ENCODE measurements at regions not wholly inside any gene's neighbourhood (a gene's known extent, or its start where the extent isn't known, plus 50 kb on each side); places are given as distances from the start of the nearest gene placed in this dataset.

DNA sequence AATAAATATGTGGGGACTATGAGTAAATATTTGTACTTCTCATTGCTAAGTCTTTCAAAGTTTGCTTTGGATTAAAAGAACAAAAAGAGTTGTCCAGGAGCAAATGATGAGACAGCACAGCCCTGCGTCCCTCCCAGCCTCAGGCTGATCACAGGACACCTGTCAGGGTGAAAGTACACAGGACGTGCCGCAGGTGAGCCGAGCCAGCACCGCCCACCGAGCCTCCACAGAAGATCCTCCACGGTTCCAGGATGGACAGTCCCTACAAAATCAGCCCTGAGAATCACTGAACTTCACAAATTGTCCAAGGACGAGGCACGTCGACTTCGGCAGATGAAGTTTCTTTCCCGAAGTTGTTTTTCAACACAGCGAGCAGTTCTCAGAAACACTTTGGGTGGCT lies 661.5 kb downstream of the BRD1 start:
- ChIA-PET POLR2A (no interaction called here), CTCF (no interaction called here)
- in situ Hi-C loops (cut with HindIII; ENCODE audit: low pct_unique_long_range_greater_than_20kb, low sequenced_read_pairs) (no loop called here), intact Hi-C loops (cut with micrococcal nuclease; ENCODE audit: unreplicated experiment) (no loop called here)
- no peak overlapping the region for H3K27ac ChIP-seq (ENCODE audit: low read length)
- H3K9me3 ChIP-seq (ENCODE audit: control insufficient read depth, insufficient read depth, low read depth, low read length), result no peaks in the 10 kb centered on the region
- ATAC-seq (no peak), DNase-seq (ENCODE audit: low read depth, low spot score) (no peak)
- H3K36me3 ChIP-seq (ENCODE audit: control insufficient read depth, insufficient read depth, low read length), result no peaks in the 10 kb centered on the region; the same call in 1 of the 2 replicates
- no peaks in the 10 kb centered on the region for H3K27me3 ChIP-seq (ENCODE audit: control insufficient read depth, insufficient read depth, low read length)
- TF ChIP-seq SIN3A (IDR thresholded peaks at IDR 0.05; ENCODE audit: borderline replicate concordance, insufficient read depth, low read depth, low read length), result no peak
- TF ChIP-seq, protein P1, sequence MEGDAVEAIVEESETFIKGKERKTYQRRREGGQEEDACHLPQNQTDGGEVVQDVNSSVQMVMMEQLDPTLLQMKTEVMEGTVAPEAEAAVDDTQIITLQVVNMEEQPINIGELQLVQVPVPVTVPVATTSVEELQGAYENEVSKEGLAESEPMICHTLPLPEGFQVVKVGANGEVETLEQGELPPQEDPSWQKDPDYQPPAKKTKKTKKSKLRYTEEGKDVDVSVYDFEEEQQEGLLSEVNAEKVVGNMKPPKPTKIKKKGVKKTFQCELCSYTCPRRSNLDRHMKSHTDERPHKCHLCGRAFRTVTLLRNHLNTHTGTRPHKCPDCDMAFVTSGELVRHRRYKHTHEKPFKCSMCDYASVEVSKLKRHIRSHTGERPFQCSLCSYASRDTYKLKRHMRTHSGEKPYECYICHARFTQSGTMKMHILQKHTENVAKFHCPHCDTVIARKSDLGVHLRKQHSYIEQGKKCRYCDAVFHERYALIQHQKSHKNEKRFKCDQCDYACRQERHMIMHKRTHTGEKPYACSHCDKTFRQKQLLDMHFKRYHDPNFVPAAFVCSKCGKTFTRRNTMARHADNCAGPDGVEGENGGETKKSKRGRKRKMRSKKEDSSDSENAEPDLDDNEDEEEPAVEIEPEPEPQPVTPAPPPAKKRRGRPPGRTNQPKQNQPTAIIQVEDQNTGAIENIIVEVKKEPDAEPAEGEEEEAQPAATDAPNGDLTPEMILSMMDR (IDR thresholded peaks at IDR 0.05), result no peak
- TF ChIP-seq, protein P2, sequence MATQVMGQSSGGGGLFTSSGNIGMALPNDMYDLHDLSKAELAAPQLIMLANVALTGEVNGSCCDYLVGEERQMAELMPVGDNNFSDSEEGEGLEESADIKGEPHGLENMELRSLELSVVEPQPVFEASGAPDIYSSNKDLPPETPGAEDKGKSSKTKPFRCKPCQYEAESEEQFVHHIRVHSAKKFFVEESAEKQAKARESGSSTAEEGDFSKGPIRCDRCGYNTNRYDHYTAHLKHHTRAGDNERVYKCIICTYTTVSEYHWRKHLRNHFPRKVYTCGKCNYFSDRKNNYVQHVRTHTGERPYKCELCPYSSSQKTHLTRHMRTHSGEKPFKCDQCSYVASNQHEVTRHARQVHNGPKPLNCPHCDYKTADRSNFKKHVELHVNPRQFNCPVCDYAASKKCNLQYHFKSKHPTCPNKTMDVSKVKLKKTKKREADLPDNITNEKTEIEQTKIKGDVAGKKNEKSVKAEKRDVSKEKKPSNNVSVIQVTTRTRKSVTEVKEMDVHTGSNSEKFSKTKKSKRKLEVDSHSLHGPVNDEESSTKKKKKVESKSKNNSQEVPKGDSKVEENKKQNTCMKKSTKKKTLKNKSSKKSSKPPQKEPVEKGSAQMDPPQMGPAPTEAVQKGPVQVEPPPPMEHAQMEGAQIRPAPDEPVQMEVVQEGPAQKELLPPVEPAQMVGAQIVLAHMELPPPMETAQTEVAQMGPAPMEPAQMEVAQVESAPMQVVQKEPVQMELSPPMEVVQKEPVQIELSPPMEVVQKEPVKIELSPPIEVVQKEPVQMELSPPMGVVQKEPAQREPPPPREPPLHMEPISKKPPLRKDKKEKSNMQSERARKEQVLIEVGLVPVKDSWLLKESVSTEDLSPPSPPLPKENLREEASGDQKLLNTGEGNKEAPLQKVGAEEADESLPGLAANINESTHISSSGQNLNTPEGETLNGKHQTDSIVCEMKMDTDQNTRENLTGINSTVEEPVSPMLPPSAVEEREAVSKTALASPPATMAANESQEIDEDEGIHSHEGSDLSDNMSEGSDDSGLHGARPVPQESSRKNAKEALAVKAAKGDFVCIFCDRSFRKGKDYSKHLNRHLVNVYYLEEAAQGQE (IDR thresholded peaks at IDR 0.05; ENCODE audit: insufficient read depth in 1 of 2, low read depth in 2 of 2, low read length in 1 of 2), result no peak
- H3K4me3 ChIP-seq (ENCODE audit: low read depth in 2 of 2, low read length in 2 of 2), result no peak overlapping the region
- BruUV-seq (replicated peaks), result no TSS peak
- no peaks in the 10 kb centered on the region for H3K4me1 ChIP-seq (ENCODE audit: control insufficient read depth, insufficient read depth, low read length)

DNA sequence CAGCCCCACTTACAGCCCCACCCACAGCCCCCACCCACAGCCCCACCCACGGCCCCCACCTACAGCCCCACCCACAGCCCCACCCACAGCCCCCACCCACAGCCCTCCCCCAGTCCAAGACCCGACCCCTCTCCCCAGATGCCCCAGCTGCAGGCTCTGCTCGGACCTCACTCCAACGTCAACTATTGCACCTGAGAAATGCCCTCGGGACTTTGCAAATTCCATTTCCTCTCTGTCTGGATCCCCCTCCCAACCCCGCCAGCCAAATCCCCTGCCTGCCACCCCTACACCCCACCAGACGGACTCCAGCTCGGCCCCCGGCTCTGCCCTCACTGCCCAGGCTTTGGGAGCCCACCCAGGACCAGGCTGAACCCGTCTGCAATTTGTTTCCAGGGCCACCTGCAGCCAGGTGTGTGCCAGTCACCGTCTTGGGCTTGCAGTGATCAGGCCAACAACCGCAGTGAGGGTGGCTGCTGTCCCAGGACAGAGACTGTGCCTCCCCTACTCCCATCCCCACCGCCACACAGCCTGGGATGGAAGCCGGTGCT lies 662.8 kb downstream of the BRD1 start:
- CTCF ChIA-PET, result no interaction called here
- no peaks in the 10 kb centered on the region for H3K9me3 ChIP-seq (ENCODE audit: control insufficient read depth, insufficient read depth, low read depth, low read length)

More for the DNA sequence above, 662.8 kb downstream of the BRD1 start:
- Histone ChIP-seq H3K4me1 (ENCODE audit: control insufficient read depth, insufficient read depth, low read length) (no peaks in the 10 kb centered on the region), H3K27me3 (ENCODE audit: control insufficient read depth, insufficient read depth, low read length) (no peaks in the 10 kb centered on the region; the same call in 1 of the 2 replicates), H3K4me3 (ENCODE audit: low read depth in 2 of 2, low read length in 2 of 2) (no peak overlapping the region), H3K27ac (ENCODE audit: low read length) (no peak overlapping the region), H3K36me3 (ENCODE audit: control insufficient read depth, insufficient read depth, low read length) (no peaks in the 10 kb centered on the region; the same call in 1 of the 2 replicates)
- no TSS peak for BruUV-seq (replicated peaks)
- POLR2A ChIA-PET, result no interaction called here
- ATAC-seq (no peak), DNase-seq (ENCODE audit: low read depth, low spot score) (no peak)
- TF ChIP-seq POLR2AphosphoS5 (IDR thresholded peaks at IDR 0.05; ENCODE audit: low read depth, low read length) (no peak), TCF7L2 (IDR thresholded peaks at IDR 0.05; ENCODE audit: low read depth, low read length) (no peak), SIN3A (IDR thresholded peaks at IDR 0.05; ENCODE audit: borderline replicate concordance, insufficient read depth, low read depth, low read length) (no peak)
- TF ChIP-seq, protein P1 (IDR thresholded peaks at IDR 0.05), result no peak
- TF ChIP-seq, protein P2 (IDR thresholded peaks at IDR 0.05; ENCODE audit: insufficient read depth in 1 of 2, low read depth in 2 of 2, low read length in 1 of 2), result no peak
- intact Hi-C loops (cut with micrococcal nuclease; ENCODE audit: unreplicated experiment), result no loop called here
- in situ Hi-C loops (cut with HindIII; ENCODE audit: low pct_unique_long_range_greater_than_20kb, low sequenced_read_pairs), result no loop called here

Data from Panc1 (cell line).